WTC11 (cell line): ENCODE measurements at regions not wholly inside any gene's neighbourhood (a gene's known extent, or its start where the extent isn't known, plus 50 kb on each side); places are given as distances from the start of the nearest gene placed in this dataset.

ENCODE experiments used
- ATAC-seq: fragments of 200-7000 bp; cut with Tn5 transposase; 2 replicates; pipeline ENCODE4 v1.10.0; 2021; ENCODE audit warnings: mild to moderate bottlenecking, moderate library complexity
- CTCF ChIA-PET: fragments of 300-600 bp; sonication (Branson Sonifier 250); formaldehyde crosslinking; loops from one replicate; lab custom pipeline; 2021; ENCODE audit warnings: antibody characterized with exemption; lab: Charles Lee
- POLR2A ChIA-PET: fragments of 350-600 bp; sonication (Branson Sonifier 250); formaldehyde crosslinking; loops from one replicate; lab custom pipeline; 2021; ENCODE audit warnings: antibody characterized with exemption; lab: Charles Lee
- DNase-seq: peaks from one replicate; pipeline ENCODE4 v3.0.0; 2021; ENCODE audit warnings: low spot score
- H3K27ac Mint-ChIP-seq: 2 replicates; pipeline ENCODE4 v1.8.0; 2021; ENCODE audit warnings: mixed read lengths
- H3K27me3 Mint-ChIP-seq: 2 replicates; pipeline ENCODE4 v1.8.0; 2021; ENCODE audit warnings: low read depth, mild to moderate bottlenecking, moderate library complexity, mixed read lengths
- H3K36me3 Mint-ChIP-seq: 2 replicates; pipeline ENCODE4 v1.8.0; 2021; ENCODE audit warnings: mixed read lengths
- H3K4me1 Mint-ChIP-seq: 2 replicates; pipeline ENCODE4 v1.8.0; 2022; ENCODE audit warnings: mixed read lengths
- H3K4me3 Mint-ChIP-seq: 2 replicates; pipeline ENCODE4 v1.8.0; 2021; ENCODE audit warnings: mild to moderate bottlenecking, moderate library complexity, mixed read lengths
- H3K9me3 Mint-ChIP-seq: 2 replicates; pipeline ENCODE4 v1.8.0; 2021; ENCODE audit warnings: mixed read lengths
- CREM ChIP-seq: sonication (generic); formaldehyde crosslinking; IDR thresholded peaks from 2 replicates; pipeline ENCODE4 v1.8.1; 2022; ENCODE audit warnings: mild to moderate bottlenecking, missing genetic modification reagents, moderate library complexity
- E2F4 ChIP-seq: sonication (generic); formaldehyde crosslinking; IDR thresholded peaks from 2 replicates; pipeline ENCODE4 v1.8.1; 2022; ENCODE audit warnings: low read depth, mild to moderate bottlenecking, moderate library complexity, missing genetic modification reagents, borderline replicate concordance
- ERG ChIP-seq: fragments of 250-450 bp; sonication (Bioruptor Pico); IDR thresholded peaks from 2 replicates; pipeline ENCODE4 v1.8.0; 2021; ENCODE audit warnings: mild to moderate bottlenecking
- GTF2I ChIP-seq: fragments of 250-450 bp; sonication (Bioruptor Pico); conservative IDR thresholded peaks from 2 replicates; pipeline ENCODE4 v1.4.0; 2021; ENCODE audit warnings: mild to moderate bottlenecking
- JAZF1 ChIP-seq: fragments of 250-450 bp; sonication (Bioruptor Pico); IDR thresholded peaks from 2 replicates; pipeline ENCODE4 v1.9.0; 2021; ENCODE audit warnings: moderate library complexity, mild to moderate bottlenecking, inconsistent platforms
- JUN ChIP-seq: sonication (generic); formaldehyde crosslinking; IDR thresholded peaks from 2 replicates; pipeline ENCODE4 v1.8.0; 2023; ENCODE audit warnings: mild to moderate bottlenecking, missing genetic modification reagents
- MYBL2 ChIP-seq: sonication (generic); formaldehyde crosslinking; IDR thresholded peaks from 2 replicates; pipeline ENCODE4 v1.8.1; 2023; ENCODE audit warnings: mild to moderate bottlenecking, moderate library complexity, missing genetic modification reagents
- NFYB ChIP-seq: sonication (generic); formaldehyde crosslinking; conservative IDR thresholded peaks from 2 replicates; pipeline ENCODE4 v1.8.0; 2022; ENCODE audit warnings: low read depth, missing genetic modification reagents
- NR3C1 ChIP-seq: sonication (generic); formaldehyde crosslinking; conservative IDR thresholded peaks from 2 replicates; pipeline ENCODE4 v1.8.1; 2023; ENCODE audit warnings: low read depth, mild to moderate bottlenecking, missing genetic modification reagents
- TEAD4 ChIP-seq: sonication (generic); formaldehyde crosslinking; IDR thresholded peaks from 2 replicates; pipeline ENCODE4 v1.8.0; 2022; ENCODE audit warnings: mild to moderate bottlenecking, missing genetic modification reagents
- USF1 ChIP-seq: sonication (generic); formaldehyde crosslinking; IDR thresholded peaks from 2 replicates; pipeline ENCODE4 v1.8.0; 2022; ENCODE audit warnings: mild to moderate bottlenecking, missing genetic modification reagents
- ZMAT4 ChIP-seq: fragments of 250-450 bp; sonication (Bioruptor Pico); IDR thresholded peaks from 2 replicates; pipeline ENCODE4 v1.9.0; 2021; ENCODE audit warnings: mild to moderate bottlenecking
- ZNF121 ChIP-seq: sonication (generic); formaldehyde crosslinking; IDR thresholded peaks from 2 replicates; pipeline ENCODE4 v1.8.0; 2023; ENCODE audit warnings: missing genetic modification reagents
- ZNF138 ChIP-seq: sonication (generic); formaldehyde crosslinking; conservative IDR thresholded peaks from 2 replicates; pipeline ENCODE4 v1.8.1; 2022; ENCODE audit warnings: mild to moderate bottlenecking, moderate library complexity, missing genetic modification reagents
- ZNF263 ChIP-seq: sonication (generic); formaldehyde crosslinking; IDR thresholded peaks from 2 replicates; pipeline ENCODE4 v1.8.1; 2022; ENCODE audit warnings: low read depth, mild to moderate bottlenecking, moderate library complexity, missing genetic modification reagents
- ZNF281 ChIP-seq: sonication (generic); formaldehyde crosslinking; IDR thresholded peaks from 2 replicates; pipeline ENCODE4 v1.8.0; 2023; ENCODE audit warnings: mild to moderate bottlenecking, missing genetic modification reagents
- ZNF423 ChIP-seq: fragments of 250-450 bp; sonication (Bioruptor Pico); IDR thresholded peaks from 2 replicates; pipeline ENCODE4 v2.1.2; 2022; ENCODE audit warnings: mild to moderate bottlenecking, moderate library complexity
- ZNF512 ChIP-seq: sonication (generic); formaldehyde crosslinking; IDR thresholded peaks from 2 replicates; pipeline ENCODE4 v1.8.1; 2022; ENCODE audit warnings: missing genetic modification reagents, borderline replicate concordance

- TF ChIP-seq E2F4 (no peak), MYBL2 (CRISPR knock-in tag) (no peak)
Observed at GRCh38 chr5:68419081-68419636, 203.6 kb downstream of the PIK3R1 start (continued).

- Mint-ChIP-seq H3K4me3 (no peak overlapping the region), H3K9me3 (peaks cover 5% of the 10 kb centered on the region; the same call in 1 of the 2 replicates), H3K27ac (no peak overlapping the region), H3K4me1 (peaks cover 17% of the 10 kb centered on the region)
- ChIA-PET CTCF (no interaction called here), POLR2A (no interaction called here)
- no peak for ATAC-seq
- no peak for TF ChIP-seq ZNF512 (CRISPR knock-in tag)
- no peak for TF ChIP-seq JAZF1 (CRISPR knock-in tag)
- no peak for TF ChIP-seq ZMAT4 (CRISPR knock-in tag)
- no peak for TF ChIP-seq ERG (CRISPR knock-in tag)
- TF ChIP-seq ZNF121: no peak
- TF ChIP-seq JUN (CRISPR knock-in tag): no peak
- no peak for TF ChIP-seq NFYB (CRISPR knock-in tag)
- TF ChIP-seq NR3C1 (CRISPR knock-in tag): no peak
- no peak for TF ChIP-seq ZNF263 (CRISPR knock-in tag)
- no peak for TF ChIP-seq ZNF423
- no peak for TF ChIP-seq USF1
- TF ChIP-seq TEAD4 (CRISPR knock-in tag): no peak
- no peak for TF ChIP-seq ZNF281
- no peak for TF ChIP-seq CREM (CRISPR knock-in tag)
- no peak for TF ChIP-seq ZNF138 (CRISPR knock-in tag)
- TF ChIP-seq GTF2I: no peak
- TF ChIP-seq, all 79 proteins: peak for 0
- Mint-ChIP-seq H3K36me3 (no peaks in the 10 kb centered on the region), H3K27me3 (no peaks in the 10 kb centered on the region)
- no peak for DNase-seq
Observed at GRCh38 chr5:68419637-68420452, 204.3 kb downstream of the PIK3R1 start.
